RPMI7951 (cell line): ENCODE measurements at regions not wholly inside any gene's neighbourhood (a gene's known extent, or its start where the extent isn't known, plus 50 kb on each side); places are given as distances from the start of the nearest gene placed in this dataset.
A peak's percentile ranks its signal among the peaks of the same experiment; 100 is the strongest.

Experiments
- DNase-seq: peaks from one replicate; pipeline ENCODE4 v3.0.0-alpha.2; 2012; ENCODE audit warnings: low read depth

GRCh38 chr20:51096582-51097267 lies 73.8 kb upstream of the KCNG1 start:
- no peak for DNase-seq

DNA sequence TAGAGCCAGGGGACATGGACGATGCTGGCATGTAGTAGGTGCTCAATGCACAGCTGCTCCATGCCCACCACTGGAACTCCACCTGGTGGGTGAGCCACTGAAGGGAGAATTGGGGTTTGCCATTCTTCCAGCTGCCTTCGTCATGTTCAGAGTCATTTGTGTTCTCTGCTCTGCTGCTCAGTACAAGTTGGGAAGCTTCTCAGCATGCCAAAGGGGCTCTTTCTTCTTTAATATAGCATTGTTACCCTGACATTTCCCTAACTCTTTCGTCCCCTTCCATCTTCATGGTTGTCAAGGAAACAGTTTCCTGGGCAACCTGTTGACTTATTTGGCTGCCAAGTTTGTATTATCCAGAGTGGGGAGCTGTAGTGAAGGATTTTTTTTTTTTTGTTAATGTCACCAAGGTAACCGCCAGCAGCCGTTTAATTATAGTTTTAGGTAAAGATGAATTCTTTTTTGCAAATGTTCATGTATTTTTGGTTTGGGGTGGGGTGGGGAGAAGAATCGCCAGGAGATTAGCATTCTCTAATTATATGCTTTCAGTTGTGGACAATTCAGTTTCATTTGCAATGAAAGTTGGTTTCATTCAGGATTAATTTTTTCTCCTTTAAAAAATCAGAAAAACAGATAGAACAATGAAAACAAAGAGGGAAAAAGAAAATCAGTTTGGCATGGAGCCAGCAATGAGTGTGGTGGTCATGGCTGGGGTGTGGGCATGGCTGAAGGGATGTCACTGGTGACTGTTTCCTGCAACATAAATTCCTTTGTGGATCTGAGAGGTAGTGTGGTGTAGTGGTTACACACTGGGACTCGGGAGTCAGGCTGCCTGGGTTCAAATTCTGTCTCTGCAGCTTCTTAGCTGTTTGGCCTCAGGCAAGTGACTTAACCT lies 73.0 kb upstream of the KCNG1 start:
- peak; percentile 31 for DNase-seq

- DNase-seq, result no peak
These were observed 71.3 kb upstream of the KCNG1 start for GRCh38 chr20:51094221-51094620.

DNA sequence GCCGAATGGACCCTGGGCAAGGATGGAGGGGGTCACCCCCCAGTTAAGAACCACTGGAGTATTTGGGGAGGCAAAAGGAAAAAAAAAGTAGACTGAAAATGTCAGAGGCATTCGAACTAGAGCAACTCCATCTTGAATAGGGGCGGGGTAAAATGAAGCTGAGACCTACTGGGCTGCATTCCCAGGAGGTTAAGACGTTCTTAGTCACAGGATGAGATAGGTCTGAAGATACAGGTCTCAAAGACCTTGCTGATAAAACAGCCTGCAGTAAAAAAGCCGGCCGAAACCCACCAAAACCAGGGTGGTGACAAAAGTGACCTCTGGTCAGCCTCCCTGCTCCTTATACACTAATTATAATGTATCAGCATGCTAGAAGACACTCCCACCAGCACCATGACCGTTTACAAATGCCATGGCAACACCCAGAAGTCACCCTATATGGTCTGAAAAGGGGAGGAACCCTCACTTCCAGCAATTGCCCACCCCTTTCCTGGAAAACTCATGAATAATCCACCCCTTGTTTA lies 70.4 kb upstream of the KCNG1 start:
- DNase-seq, result peak; percentile 8

GRCh38 chr20:51092338-51092737 lies 69.4 kb upstream of the KCNG1 start:
- DNase-seq, result no peak

DNA sequence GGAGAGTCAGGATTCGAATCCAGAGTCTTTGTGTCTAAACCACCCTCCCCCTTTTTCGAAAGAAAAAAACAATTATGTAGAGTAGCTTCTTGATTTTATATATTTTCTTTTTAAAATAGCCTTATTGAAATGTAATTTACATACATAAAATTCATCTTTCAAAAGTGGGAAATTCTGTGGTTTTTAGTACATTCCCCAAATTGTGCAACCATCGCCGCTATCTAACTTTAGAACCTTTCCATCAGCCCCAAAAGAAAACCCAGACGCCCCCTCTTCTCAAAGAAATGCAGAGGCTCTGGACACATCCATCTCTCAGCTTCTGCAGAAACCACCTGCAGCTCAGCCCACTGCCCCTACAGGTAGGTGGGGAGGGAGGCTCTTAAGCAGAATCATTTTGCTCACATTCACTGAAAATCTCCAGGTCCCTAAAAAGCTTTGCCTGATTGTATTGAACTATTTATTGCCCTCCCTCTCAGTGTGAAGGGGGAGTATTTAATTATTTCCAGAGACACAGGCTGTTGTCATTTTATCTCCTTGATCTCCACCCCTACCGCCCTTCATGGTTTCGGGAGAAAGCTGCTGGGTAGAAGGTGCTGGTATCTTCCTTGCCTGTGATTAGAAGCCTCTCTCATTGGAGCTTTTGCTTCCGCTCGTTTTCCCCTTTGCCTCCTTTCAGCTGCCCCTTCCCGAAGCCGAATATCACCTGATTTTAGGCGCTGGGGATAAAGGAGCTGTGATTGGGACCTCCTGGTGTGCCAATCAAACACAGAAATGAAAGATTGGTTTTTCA lies 68.7 kb upstream of the KCNG1 start:
- DNase-seq, result no peak

- no peak for DNase-seq
These were observed 66.9 kb upstream of the KCNG1 start for GRCh38 chr20:51089840-51090239.

DNA sequence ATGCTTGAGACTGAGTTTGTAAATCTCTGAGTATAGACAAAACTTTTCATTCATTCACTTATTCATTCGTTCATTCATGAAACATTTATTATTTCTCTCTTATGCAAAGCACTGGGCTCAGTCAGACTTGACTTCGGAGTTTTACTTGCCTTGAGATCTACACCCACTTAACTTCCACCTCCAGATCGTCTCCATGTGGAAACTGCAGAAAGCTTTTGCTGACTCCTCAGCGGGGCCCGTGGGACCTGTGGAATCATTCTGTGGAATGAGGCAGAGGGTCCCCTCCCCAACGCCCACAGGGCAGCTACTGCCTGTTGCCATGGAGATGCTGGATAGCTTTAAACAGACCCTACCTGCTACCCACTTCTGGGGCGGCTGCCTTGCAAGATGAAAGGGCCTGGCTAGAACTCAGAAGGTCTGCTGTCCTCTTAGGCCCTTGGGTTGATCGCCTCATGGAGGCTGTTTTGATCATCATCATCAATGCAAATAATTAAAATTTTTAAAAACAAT lies 66.4 kb upstream of the KCNG1 start:
- DNase-seq, result no peak

GRCh38 chr20:51087266-51087665 lies 64.4 kb upstream of the KCNG1 start:
- DNase-seq, result no peak

- DNase-seq, result peak; percentile 21
These were observed 62.9 kb upstream of the KCNG1 start for GRCh38 chr20:51085769-51086168.

DNA sequence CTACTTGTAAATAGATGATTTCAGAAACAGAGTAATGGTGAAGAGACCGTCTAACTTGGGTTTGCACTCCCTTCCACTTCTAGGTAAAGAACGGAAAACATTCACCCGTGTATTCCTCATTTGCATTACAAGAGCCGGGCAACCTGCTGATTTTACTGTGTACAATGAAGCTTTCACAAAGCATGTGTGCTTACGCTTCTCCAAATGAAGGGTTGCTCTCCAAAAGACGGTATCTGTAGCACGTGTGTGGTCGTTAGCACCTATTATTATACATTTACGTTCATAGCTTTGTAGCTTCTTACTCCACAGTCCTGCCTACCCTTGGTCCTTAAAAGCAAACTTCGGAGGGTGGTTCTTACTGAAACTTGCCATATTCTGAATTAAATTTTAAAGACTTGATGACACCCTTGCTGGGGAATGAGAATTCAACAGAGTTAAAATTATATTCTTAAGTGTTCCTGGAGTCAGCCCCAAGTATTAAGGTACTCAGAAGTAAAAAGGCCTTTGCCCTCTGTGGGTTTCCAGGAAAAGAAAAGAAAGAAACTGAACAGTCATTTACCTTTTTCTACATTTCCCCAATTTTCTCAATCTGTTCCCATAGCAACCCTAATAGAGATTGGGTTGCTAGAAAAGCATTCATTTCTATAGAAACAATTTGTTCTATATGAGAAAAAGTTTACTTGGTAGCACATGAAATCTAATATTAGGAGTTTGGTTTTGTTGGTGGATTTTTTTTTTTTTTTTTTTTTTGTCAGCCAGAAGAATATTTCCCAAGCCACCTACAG lies 61.9 kb upstream of the KCNG1 start:
- DNase-seq, result no peak

DNA sequence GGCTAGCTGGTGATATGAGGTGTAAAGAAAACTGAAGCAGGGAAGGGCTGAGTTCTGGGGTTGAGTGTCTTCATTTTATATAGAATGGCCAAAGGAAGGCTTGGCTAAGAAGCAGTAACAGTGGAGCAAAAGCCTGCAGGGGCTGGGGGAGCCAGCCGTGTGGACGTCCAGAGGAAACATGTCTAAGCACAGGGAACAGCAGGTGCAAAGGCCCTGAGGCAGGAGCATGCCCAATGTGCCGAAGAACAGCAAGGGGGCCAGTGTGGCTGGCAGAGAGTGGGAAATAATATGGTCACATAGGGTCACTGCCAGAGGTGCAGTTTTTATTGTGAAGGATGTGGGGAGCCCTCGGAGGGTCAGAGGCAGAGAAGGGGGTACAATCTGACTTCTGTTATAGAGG lies 60.5 kb upstream of the KCNG1 start:
- DNase-seq, result no peak

- no peak for DNase-seq
These were observed 60.1 kb upstream of the KCNG1 start for GRCh38 chr20:51082988-51083387.

- no peak for DNase-seq
These were observed 57.6 kb upstream of the KCNG1 start for GRCh38 chr20:51080516-51080915.

- DNase-seq, result no peak
These were observed 56.6 kb upstream of the KCNG1 start for GRCh38 chr20:51079488-51079887.

- DNase-seq, result no peak
These were observed 54.8 kb upstream of the KCNG1 start for GRCh38 chr20:51077686-51078060.

GRCh38 chr20:51076786-51077685 lies 54.1 kb upstream of the KCNG1 start:
- DNase-seq, result no peak

DNA sequence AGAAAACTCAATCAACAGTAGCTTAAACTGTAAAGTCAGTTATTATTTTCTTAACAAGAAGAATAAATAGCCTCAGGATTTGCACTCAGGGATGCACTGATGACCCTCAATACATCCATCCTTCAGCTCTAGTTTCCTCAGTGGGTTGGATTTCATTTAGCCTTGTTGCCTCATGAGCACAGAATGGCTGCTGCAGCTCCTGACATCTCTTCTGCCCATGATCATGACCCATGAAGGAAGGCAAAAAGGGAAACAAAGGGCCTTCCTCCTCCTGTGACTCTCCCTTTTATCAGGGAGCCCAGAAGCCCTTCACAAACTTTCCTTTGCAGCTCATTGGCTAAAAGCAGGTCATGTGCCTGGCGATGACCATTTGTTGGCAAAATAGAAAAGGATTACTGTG lies 51.2 kb upstream of the KCNG1 start:
- no peak for DNase-seq
